ENCODE measurements at regions not wholly inside any gene's neighbourhood (a gene's known extent, or its start where the extent isn't known, plus 50 kb on each side); places are given as distances from the start of the nearest gene placed in this dataset.

DNA sequence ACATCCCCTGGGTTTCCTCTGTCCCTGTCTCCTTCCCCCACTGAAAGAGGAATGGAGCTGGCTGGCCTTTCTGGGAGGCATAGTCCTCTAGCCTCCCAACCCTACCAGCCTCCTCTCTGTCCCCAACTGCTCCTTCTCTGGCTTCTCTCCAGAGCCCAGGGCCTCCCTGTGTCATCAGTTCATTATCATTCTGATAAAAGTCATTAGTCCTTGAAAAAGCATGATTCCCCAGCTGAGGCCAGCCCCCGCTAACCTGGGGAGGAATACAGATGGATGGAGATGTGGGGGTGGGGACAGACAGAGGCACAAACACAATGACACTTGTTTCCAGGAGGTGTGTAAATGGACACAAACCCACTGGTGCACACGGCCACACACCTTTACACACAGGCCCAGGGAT, 73.6 kb upstream of the HSPA9 start:
- Histone ChIP-seq H3K4me2 (ENCODE audit: control insufficient read depth, insufficient read depth) (peak overlapping the region; percentile 74; the same call in 1 of the 2 replicates), H3K27ac (ENCODE audit: control insufficient read depth, insufficient read depth) (no peak overlapping the region), H2AFZ (ENCODE audit: control insufficient read depth, low read depth, low read length) (no peak overlapping the region), H3K4me3 (no peak overlapping the region), H3K9ac (ENCODE audit: control insufficient read depth, insufficient read depth, low read length) (no peak overlapping the region), H3K4me1 (ENCODE audit: control insufficient read depth, insufficient read depth, low read length) (peaks cover 31% of the 10 kb centered on the region), H3K36me3 (ENCODE audit: control insufficient read depth in 2 of 2, insufficient read depth in 2 of 2, low read length in 1 of 2) (no peaks in the 10 kb centered on the region), H3K9me3 (replicated peaks; ENCODE audit: control insufficient read depth, insufficient read depth, low read length) (no peaks in the 10 kb centered on the region), H4K20me1 (ENCODE audit: control insufficient read depth, insufficient read depth) (no peaks in the 10 kb centered on the region), H3K79me2 (ENCODE audit: control insufficient read depth, insufficient read depth, low read length) (no peaks in the 10 kb centered on the region), H3K27me3 (replicated peaks in 1 of 2; ENCODE audit: control insufficient read depth in 2 of 2, insufficient read depth in 2 of 2, low read length in 1 of 2) (no peaks in the 10 kb centered on the region; a peak in 2 of 4 replicates)
- no peak for FAIRE-seq
- SMC1A ChIA-PET (ENCODE audit: uncharacterized antibody, unreplicated experiment): interaction anchor here (1.1 kb wide), 2 partner anchors 10 to 44 kb away, joined by 4 read pairs; no protein-coding TSS in a partner anchor
- no peak for DNase-seq (ENCODE audit: low read depth, low spot score)
- no peak for ATAC-seq
- POLR2A ChIA-PET: no interaction called here
- CTCF ChIA-PET: interaction anchor here (0.6 to 2.1 kb wide), 4 partner anchors 9 to 518 kb away, joined by 3 to 7 read pairs (median 3); no protein-coding TSS in a partner anchor
- in situ Hi-C loops (cut with MboI) (loop anchor here (25.0 kb wide), 1 partner anchor 613 kb away; no protein-coding TSS in a partner anchor), intact Hi-C loops (cut with micrococcal nuclease; ENCODE audit: unreplicated experiment) (loop anchor here (10.0 kb wide), 1 partner anchor 126 kb away; no protein-coding TSS in a partner anchor)
- RAD21 ChIA-PET (ENCODE audit: unreplicated experiment): no interaction called here
- BruUV-seq (replicated peaks): no TSS peak
- WGBS (ENCODE audit: insufficient coverage, insufficient replicate concordance, low lambda C conversion rate, missing lambda C conversion rate): 73% methylated on average over 2 of the region's 2 CpGs
- TF ChIP-seq, protein P1, sequence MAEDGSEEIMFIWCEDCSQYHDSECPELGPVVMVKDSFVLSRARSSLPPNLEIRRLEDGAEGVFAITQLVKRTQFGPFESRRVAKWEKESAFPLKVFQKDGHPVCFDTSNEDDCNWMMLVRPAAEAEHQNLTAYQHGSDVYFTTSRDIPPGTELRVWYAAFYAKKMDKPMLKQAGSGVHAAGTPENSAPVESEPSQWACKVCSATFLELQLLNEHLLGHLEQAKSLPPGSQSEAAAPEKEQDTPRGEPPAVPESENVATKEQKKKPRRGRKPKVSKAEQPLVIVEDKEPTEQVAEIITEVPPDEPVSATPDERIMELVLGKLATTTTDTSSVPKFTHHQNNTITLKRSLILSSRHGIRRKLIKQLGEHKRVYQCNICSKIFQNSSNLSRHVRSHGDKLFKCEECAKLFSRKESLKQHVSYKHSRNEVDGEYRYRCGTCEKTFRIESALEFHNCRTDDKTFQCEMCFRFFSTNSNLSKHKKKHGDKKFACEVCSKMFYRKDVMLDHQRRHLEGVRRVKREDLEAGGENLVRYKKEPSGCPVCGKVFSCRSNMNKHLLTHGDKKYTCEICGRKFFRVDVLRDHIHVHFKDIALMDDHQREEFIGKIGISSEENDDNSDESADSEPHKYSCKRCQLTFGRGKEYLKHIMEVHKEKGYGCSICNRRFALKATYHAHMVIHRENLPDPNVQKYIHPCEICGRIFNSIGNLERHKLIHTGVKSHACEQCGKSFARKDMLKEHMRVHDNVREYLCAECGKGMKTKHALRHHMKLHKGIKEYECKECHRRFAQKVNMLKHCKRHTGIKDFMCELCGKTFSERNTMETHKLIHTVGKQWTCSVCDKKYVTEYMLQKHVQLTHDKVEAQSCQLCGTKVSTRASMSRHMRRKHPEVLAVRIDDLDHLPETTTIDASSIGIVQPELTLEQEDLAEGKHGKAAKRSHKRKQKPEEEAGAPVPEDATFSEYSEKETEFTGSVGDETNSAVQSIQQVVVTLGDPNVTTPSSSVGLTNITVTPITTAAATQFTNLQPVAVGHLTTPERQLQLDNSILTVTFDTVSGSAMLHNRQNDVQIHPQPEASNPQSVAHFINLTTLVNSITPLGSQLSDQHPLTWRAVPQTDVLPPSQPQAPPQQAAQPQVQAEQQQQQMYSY (CRISPR knock-in tag; IDR thresholded peaks at IDR 0.05): no peak
- TF ChIP-seq, protein P2, sequence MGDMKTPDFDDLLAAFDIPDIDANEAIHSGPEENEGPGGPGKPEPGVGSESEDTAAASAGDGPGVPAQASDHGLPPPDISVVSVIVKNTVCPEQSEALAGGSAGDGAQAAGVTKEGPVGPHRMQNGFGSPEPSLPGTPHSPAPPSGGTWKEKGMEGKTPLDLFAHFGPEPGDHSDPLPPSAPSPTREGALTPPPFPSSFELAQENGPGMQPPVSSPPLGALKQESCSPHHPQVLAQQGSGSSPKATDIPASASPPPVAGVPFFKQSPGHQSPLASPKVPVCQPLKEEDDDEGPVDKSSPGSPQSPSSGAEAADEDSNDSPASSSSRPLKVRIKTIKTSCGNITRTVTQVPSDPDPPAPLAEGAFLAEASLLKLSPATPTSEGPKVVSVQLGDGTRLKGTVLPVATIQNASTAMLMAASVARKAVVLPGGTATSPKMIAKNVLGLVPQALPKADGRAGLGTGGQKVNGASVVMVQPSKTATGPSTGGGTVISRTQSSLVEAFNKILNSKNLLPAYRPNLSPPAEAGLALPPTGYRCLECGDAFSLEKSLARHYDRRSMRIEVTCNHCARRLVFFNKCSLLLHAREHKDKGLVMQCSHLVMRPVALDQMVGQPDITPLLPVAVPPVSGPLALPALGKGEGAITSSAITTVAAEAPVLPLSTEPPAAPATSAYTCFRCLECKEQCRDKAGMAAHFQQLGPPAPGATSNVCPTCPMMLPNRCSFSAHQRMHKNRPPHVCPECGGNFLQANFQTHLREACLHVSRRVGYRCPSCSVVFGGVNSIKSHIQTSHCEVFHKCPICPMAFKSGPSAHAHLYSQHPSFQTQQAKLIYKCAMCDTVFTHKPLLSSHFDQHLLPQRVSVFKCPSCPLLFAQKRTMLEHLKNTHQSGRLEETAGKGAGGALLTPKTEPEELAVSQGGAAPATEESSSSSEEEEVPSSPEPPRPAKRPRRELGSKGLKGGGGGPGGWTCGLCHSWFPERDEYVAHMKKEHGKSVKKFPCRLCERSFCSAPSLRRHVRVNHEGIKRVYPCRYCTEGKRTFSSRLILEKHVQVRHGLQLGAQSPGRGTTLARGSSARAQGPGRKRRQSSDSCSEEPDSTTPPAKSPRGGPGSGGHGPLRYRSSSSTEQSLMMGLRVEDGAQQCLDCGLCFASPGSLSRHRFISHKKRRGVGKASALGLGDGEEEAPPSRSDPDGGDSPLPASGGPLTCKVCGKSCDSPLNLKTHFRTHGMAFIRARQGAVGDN (IDR thresholded peaks at IDR 0.05): no peak
- TF ChIP-seq TCF12 (IDR thresholded peaks at IDR 0.05; ENCODE audit: low read depth, low read length) (no peak), EP300 (IDR thresholded peaks at IDR 0.05; ENCODE audit: borderline replicate concordance in 1 of 2, control insufficient read depth in 1 of 2, low read depth in 2 of 2, low read length in 2 of 2) (no peak), PML (IDR thresholded peaks at IDR 0.05; ENCODE audit: low read length) (no peak), MEF2A (IDR thresholded peaks at IDR 0.05; ENCODE audit: insufficient read depth, low read depth, low read length) (no peak), ZNF24 (IDR thresholded peaks at IDR 0.05) (no peak), ZZZ3 (IDR thresholded peaks at IDR 0.05; ENCODE audit: control insufficient read depth, insufficient read length, low read depth) (no peak)
- TF ChIP-seq, protein P3, sequence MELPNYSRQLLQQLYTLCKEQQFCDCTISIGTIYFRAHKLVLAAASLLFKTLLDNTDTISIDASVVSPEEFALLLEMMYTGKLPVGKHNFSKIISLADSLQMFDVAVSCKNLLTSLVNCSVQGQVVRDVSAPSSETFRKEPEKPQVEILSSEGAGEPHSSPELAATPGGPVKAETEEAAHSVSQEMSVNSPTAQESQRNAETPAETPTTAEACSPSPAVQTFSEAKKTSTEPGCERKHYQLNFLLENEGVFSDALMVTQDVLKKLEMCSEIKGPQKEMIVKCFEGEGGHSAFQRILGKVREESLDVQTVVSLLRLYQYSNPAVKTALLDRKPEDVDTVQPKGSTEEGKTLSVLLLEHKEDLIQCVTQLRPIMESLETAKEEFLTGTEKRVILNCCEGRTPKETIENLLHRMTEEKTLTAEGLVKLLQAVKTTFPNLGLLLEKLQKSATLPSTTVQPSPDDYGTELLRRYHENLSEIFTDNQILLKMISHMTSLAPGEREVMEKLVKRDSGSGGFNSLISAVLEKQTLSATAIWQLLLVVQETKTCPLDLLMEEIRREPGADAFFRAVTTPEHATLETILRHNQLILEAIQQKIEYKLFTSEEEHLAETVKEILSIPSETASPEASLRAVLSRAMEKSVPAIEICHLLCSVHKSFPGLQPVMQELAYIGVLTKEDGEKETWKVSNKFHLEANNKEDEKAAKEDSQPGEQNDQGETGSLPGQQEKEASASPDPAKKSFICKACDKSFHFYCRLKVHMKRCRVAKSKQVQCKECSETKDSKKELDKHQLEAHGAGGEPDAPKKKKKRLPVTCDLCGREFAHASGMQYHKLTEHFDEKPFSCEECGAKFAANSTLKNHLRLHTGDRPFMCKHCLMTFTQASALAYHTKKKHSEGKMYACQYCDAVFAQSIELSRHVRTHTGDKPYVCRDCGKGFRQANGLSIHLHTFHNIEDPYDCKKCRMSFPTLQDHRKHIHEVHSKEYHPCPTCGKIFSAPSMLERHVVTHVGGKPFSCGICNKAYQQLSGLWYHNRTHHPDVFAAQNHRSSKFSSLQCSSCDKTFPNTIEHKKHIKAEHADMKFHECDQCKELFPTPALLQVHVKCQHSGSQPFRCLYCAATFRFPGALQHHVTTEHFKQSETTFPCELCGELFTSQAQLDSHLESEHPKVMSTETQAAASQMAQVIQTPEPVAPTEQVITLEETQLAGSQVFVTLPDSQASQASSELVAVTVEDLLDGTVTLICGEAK (IDR thresholded peaks at IDR 0.05; ENCODE audit: borderline replicate concordance): no peak
- TF ChIP-seq, protein P4, sequence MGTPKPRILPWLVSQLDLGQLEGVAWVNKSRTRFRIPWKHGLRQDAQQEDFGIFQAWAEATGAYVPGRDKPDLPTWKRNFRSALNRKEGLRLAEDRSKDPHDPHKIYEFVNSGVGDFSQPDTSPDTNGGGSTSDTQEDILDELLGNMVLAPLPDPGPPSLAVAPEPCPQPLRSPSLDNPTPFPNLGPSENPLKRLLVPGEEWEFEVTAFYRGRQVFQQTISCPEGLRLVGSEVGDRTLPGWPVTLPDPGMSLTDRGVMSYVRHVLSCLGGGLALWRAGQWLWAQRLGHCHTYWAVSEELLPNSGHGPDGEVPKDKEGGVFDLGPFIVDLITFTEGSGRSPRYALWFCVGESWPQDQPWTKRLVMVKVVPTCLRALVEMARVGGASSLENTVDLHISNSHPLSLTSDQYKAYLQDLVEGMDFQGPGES (IDR thresholded peaks at IDR 0.05): no peak

All from GM12878 (cell line).